Endodermal cell (in vitro differentiated cells): ENCODE measurements at regions not wholly inside any gene's neighbourhood (a gene's known extent, or its start where the extent isn't known, plus 50 kb on each side); places are given as distances from the start of the nearest gene placed in this dataset.

ENCODE experiments used
- DNase-seq: peaks from one replicate; pipeline ENCODE4 v3.0.0-alpha.2; 2017
- H3K27ac ChIP-seq: 2 replicates; pipeline ENCODE4 v1.5.1; 2013; ENCODE audit warnings: mild to moderate bottlenecking, low read depth, low read length, moderate library complexity
- H3K27me3 ChIP-seq: 2 replicates; pipeline ENCODE4 v1.6.1; 2013; ENCODE audit warnings: mild to moderate bottlenecking, low read length, moderate library complexity; ENCODE audit not compliant: insufficient read depth, control insufficient read depth, poor library complexity, severe bottlenecking
- H3K36me3 ChIP-seq: 2 replicates; pipeline ENCODE4 v1.7.0; 2013; ENCODE audit warnings: mild to moderate bottlenecking, low read length, moderate library complexity; ENCODE audit not compliant: control insufficient read depth, insufficient read depth
- H3K4me1 ChIP-seq: one replicate; pipeline ENCODE4 v1.7.0; 2013; ENCODE audit warnings: low read length; ENCODE audit not compliant: control insufficient read depth, insufficient read depth
- H3K4me3 ChIP-seq: 2 replicates; pipeline ENCODE4 v1.5.1; 2013; ENCODE audit warnings: mild to moderate bottlenecking, low read length, moderate library complexity
- H3K9ac ChIP-seq: 2 replicates; pipeline ENCODE4 v1.6.1; 2013; ENCODE audit warnings: mild to moderate bottlenecking, low read length, moderate library complexity; ENCODE audit not compliant: poor library complexity, severe bottlenecking; ENCODE audit errors: extremely low read depth
- H3K9me3 ChIP-seq: 2 replicates; pipeline ENCODE4 v1.6.1; 2013; ENCODE audit warnings: mild to moderate bottlenecking, low read length, moderate library complexity; ENCODE audit not compliant: control insufficient read depth
- H3K27ac Mint-ChIP-seq: 2 replicates; pipeline ENCODE4 v1.8.0; 2020; ENCODE audit warnings: mixed read lengths
- H3K27me3 Mint-ChIP-seq: 2 replicates; pipeline ENCODE4 v1.8.0; 2021; ENCODE audit warnings: mild to moderate bottlenecking, mixed read lengths; ENCODE audit not compliant: insufficient read depth
- H3K36me3 Mint-ChIP-seq: 2 replicates; pipeline ENCODE4 v1.8.0; 2020; ENCODE audit warnings: low read depth, mixed read lengths
- H3K4me1 Mint-ChIP-seq: 2 replicates; pipeline ENCODE4 v1.8.0; 2020; ENCODE audit warnings: mixed read lengths
- H3K4me3 Mint-ChIP-seq: 2 replicates; pipeline ENCODE4 v1.8.0; 2020; ENCODE audit warnings: mild to moderate bottlenecking, moderate library complexity, mixed read lengths
- H3K9me3 Mint-ChIP-seq: 2 replicates; pipeline ENCODE4 v1.8.0; 2020; ENCODE audit warnings: mild to moderate bottlenecking, mixed read lengths
- WGBS, 2 experiments: methylation state at CpG; one replicate each; pipeline versions ENCODE4 v1.1.5 to v1.1.7; 2013; ENCODE audit warnings: missing lambda C conversion rate in 2 of 2, mixed read lengths in 1 of 2; ENCODE audit not compliant: insufficient coverage in 1 of 2, insufficient read length in 1 of 2; 5-methylcytosine and 5-hydroxymethylcytosine counted together
- TF ChIP-seq, protein P1 (sequence below): fragments of 200-600 bp; sonication (generic); conservative IDR thresholded peaks from 2 replicates; pipeline ENCODE4 v1.5.0; 2021; ENCODE audit warnings: antibody characterized with exemption, mild to moderate bottlenecking

DNA sequence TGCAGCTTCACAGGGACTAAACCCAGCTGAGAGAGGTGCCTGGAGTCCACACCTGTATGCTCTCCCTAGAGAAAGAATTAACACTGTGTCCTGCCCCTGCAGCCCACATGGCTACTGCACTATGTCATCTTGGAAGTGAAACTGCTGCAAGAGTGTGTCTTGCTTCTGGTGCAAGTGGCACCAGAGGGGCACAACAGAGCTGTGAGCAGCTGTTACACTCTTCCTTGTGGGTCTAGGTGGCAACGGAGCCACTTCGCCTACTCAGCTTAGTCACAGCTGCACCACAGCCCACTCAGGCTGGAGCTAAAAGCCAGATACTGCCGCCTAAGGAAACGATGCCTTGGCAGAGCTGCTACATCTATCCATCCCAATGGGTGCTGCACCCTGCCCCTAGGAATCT lies 391.4 kb downstream of the COL12A1 start:
- no peaks in the 10 kb centered on the region for H3K4me1 ChIP-seq
- H3K27ac Mint-ChIP-seq: no peak overlapping the region
- H3K4me3 ChIP-seq: no peak overlapping the region
- TF ChIP-seq, protein P1, sequence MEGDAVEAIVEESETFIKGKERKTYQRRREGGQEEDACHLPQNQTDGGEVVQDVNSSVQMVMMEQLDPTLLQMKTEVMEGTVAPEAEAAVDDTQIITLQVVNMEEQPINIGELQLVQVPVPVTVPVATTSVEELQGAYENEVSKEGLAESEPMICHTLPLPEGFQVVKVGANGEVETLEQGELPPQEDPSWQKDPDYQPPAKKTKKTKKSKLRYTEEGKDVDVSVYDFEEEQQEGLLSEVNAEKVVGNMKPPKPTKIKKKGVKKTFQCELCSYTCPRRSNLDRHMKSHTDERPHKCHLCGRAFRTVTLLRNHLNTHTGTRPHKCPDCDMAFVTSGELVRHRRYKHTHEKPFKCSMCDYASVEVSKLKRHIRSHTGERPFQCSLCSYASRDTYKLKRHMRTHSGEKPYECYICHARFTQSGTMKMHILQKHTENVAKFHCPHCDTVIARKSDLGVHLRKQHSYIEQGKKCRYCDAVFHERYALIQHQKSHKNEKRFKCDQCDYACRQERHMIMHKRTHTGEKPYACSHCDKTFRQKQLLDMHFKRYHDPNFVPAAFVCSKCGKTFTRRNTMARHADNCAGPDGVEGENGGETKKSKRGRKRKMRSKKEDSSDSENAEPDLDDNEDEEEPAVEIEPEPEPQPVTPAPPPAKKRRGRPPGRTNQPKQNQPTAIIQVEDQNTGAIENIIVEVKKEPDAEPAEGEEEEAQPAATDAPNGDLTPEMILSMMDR: no peak
- H3K9me3 ChIP-seq: peaks cover 12% of the 10 kb centered on the region
- no peaks in the 10 kb centered on the region for H3K27me3 ChIP-seq
- no peak overlapping the region for H3K4me3 Mint-ChIP-seq
- WGBS, 2 experiments: 92% methylated on average over 4 of the region's 4 CpGs
- H3K36me3 ChIP-seq: no peaks in the 10 kb centered on the region
- H3K9me3 Mint-ChIP-seq: peaks cover 9% of the 10 kb centered on the region
- H3K9ac ChIP-seq: no peak overlapping the region
- no peaks in the 10 kb centered on the region for H3K36me3 Mint-ChIP-seq
- DNase-seq: no peak
- H3K27ac ChIP-seq: no peak overlapping the region
- H3K4me1 Mint-ChIP-seq: peaks cover 13% of the 10 kb centered on the region
- peaks cover 2% of the 10 kb centered on the region for H3K27me3 Mint-ChIP-seq

DNA sequence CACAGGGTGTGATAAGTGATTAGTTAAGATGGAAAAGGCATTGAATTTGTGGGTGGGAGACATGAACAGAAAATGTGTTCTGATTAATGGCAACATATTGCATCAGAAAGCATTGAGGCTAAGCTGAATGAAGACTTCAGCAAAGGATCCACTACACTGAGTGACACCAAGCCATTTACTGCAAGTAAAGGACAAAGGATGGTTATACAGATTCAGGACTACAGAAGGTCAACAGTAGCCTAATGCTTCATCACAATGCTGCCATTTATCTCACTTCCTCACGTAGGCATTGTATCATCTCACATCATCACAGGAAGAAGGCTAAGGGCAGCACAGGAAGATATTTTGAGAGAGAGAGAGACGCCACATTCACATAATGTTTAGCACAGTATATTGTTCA lies 398.2 kb downstream of the COL12A1 start:
- WGBS, 2 experiments: 94% methylated on average over 1 of the region's 2 CpGs; no CpG with 5 or more reads in 1 of the 2 experiments

DNA sequence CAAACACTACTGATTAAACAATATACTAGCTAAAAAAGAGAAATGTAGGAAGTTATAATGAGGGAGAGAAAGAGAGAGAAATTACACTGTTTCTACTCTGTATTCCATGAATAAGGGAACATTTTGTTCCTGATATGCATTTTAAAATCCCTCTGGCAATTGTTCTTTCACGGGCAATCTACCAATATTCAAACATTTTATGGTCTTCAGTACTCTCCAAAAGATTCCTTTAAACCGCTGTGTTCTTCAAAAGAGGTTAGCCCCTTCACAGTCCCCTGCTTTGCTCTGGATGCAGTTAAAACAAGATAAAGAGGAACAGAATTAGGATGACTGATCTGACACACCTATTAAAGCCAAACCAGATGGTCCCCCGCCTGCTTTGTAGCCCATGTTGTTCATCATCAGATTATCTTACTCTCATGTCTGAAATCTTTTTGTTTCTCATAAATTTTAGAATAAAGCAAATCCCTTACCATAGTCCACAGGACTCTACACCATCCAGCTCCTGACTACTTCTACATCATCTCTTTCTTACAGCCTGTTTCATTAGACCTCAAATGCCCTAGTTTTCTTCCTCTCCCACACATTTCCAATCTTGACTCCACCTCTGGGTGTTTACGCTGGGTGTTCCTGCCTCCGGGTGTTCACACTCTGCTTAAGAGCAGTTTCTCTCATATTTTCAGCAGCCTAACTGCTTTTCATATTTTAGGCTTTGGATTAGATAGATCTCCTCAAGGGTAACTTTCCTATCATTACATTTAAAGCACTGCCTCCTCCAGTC lies 399.7 kb downstream of the COL12A1 start:
- H3K9me3 Mint-ChIP-seq: peaks cover 10% of the 10 kb centered on the region
- WGBS, 2 experiments: 89 to 95% methylated on average over 5 of the region's 5 CpGs
- no peak overlapping the region for H3K27ac Mint-ChIP-seq

More for the DNA sequence above, 398.2 kb downstream of the COL12A1 start:
- no peaks in the 10 kb centered on the region for H3K27me3 Mint-ChIP-seq
- H3K27me3 ChIP-seq: no peaks in the 10 kb centered on the region
- no peak overlapping the region for H3K4me3 Mint-ChIP-seq
- peaks cover 11% of the 10 kb centered on the region for H3K4me1 Mint-ChIP-seq
- TF ChIP-seq, protein P1: no peak
- no peak for DNase-seq
- no peaks in the 10 kb centered on the region for H3K36me3 Mint-ChIP-seq
- H3K9ac ChIP-seq: no peak overlapping the region
- no peaks in the 10 kb centered on the region for H3K9me3 ChIP-seq
- no peaks in the 10 kb centered on the region for H3K9me3 Mint-ChIP-seq
- H3K36me3 ChIP-seq: no peaks in the 10 kb centered on the region
- no peaks in the 10 kb centered on the region for H3K4me1 ChIP-seq
- H3K27ac Mint-ChIP-seq: no peak overlapping the region
- no peak overlapping the region for H3K27ac ChIP-seq
- H3K4me3 ChIP-seq: no peak overlapping the region

More for the DNA sequence above, 399.7 kb downstream of the COL12A1 start:
- TF ChIP-seq, protein P1: no peak
- no peaks in the 10 kb centered on the region for H3K27me3 Mint-ChIP-seq
- DNase-seq: no peak
- Histone ChIP-seq H3K27ac (no peak overlapping the region), H3K27me3 (no peaks in the 10 kb centered on the region), H3K9me3 (peaks cover 11% of the 10 kb centered on the region), H3K9ac (no peak overlapping the region), H3K36me3 (no peaks in the 10 kb centered on the region), H3K4me1 (no peaks in the 10 kb centered on the region), H3K4me3 (no peak overlapping the region)
- H3K4me3 Mint-ChIP-seq: no peak overlapping the region
- peaks cover 4% of the 10 kb centered on the region for H3K4me1 Mint-ChIP-seq
- H3K36me3 Mint-ChIP-seq: no peaks in the 10 kb centered on the region
